ENCODE measurements at regions not wholly inside any gene's neighbourhood (a gene's known extent, or its start where the extent isn't known, plus 50 kb on each side); places are given as distances from the start of the nearest gene placed in this dataset.
"Not testable (repeated sequence)": the region's sequence is repeated elsewhere in the genome, so short reads cannot be mapped to it uniquely, and the experiment has no call there.

DNA sequence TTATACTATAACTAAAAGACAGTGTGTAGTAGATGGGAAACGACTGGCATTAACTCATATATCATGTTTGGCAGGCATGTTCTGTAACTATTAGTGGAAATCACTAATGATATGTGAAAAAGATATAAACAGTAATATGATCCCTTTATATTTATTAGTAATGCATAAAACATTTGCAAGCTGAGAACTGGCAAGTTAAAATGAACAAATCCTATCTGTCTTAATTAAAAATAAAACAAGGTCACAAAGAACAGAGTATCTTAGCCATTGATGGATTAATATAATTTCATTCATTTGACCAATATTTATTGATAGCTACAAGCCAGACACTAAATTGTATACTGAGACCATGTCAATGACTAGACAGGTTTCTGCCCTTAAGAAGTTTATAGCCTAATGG, 154.5 kb downstream of the CRPPA start:
- DNase-seq (ENCODE audit: low read depth in 2 of 2), result no peak

DNA sequence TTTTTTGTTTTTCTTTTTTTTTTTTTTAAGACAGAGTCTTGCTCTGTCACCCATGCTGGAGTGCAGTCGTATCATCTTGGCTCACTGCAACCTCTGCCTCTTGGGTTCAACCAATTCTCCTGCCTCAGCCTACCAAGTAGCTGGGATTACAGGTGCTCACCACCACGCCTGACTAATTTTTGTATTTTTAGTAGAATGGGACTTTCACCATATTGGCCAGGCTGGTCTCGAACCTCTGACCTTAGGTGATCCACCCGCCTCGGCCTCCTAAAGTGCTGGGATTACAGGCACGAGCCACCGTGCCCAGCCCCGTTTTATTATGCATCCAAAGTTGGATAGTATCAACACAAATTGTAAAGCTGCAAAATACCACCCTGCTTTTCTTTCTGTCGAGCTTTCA, 154.9 kb downstream of the CRPPA start:
- not testable (repeated sequence) for DNase-seq (ENCODE audit: low read depth in 2 of 2)

DNA sequence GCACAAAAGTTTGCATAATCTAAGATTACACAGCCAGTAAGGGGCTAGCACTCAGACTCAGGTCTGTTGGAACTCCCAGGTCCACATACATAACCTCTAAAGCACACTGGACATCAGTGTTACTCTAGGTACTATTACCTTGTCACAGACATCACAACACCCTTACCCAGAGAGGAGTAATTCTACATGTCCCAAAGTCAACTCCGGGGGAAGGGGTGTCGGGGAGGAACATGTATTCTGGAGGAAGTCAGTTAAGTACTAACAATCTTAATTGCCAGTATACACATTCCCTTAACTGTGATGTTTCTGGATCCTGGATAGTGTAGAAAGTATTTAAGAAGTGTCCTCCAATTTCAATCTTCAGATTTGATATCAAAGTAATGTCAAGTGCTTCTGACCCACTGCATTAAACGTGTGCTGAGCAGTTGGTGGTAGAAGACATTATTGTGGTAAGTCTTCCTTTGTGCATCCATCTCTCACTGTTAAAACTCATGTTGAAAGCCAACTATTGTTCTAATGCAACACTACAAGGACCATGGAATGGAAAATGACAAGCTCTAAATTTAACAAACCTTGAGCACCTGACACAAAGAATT, 155.4 kb downstream of the CRPPA start:
- DNase-seq (ENCODE audit: low read depth in 2 of 2), result no peak

DNA sequence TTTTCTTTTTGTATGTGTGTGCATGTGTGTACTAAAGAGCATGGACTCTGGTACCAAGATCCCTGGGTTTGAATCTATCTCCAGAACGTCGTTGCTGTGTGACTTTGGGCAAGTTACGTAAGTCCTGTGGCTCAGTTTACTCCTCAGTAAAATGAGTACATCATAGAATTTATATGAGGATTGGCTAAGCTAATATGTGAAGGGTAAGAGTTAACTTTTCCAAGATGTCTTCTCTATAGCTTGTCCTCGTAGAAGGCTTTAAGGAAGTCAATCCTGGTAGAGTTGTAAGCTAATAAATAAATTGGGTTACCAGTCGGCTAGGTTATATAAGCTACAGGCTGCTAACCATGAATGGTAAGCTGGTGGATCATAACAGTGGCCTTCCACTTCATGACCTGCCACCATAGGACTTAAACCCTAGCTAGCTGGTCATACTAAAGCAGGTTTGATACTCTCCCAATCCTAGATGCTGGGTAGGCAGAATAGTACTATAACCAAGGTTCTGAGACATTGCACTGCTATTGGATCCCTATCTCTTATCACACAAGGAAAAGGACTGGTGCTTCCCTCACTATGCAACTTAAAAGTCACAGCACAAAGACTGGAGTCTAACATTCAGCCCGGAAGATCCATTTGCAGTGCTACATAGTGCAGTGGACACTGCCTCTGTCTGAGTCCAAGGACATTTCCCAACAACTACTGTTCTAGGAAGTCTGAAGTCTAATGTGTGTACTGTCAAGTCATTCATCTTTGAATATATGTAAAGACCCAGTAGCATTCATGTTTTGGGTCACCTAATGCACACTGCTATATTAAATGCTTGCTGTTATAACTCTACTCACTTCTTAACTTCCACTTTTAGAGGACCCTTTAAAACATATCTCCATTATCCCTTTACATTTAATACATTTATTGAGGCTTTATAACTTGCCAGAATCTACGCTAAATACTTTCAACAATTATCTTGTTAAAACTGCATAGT, 156.2 kb downstream of the CRPPA start:
- DNase-seq (ENCODE audit: low read depth in 2 of 2), result no peak

DNA sequence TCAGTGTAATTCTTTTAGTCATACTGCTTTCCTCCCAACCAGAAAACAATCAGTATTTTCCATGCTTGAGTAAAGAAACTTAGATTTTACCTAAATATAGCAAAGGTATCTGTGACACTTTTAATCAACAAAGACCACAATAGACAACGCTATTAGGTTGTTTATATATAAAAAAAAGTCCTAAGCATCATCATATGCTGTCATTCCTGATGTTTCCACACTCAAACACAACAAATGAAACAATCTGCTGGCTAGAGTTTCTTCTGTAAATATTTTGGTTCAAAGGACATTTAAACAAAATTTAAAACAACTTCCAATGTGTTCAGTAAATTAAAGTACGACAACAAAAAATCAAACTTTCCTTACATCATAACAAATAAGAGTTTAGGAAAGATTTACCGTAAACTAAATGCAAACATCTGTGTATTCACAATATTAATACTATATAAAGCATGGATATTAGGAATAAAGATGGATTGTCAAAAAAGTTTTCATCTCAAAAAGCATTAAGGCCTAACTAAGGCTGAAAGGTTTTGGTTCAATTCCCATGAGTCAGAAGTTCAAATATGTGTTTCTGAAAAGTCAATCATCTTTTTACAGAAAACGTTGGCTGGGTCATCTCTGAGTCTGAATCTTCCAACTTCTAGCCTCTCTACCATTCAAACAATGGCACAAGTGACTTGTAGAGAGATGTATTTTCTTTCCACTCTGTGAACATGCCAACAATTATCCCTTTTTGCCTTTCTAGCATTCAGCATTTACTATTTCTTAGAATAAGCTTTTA, 157.1 kb downstream of the CRPPA start:
- DNase-seq (ENCODE audit: low read depth in 2 of 2), result no peak

DNA sequence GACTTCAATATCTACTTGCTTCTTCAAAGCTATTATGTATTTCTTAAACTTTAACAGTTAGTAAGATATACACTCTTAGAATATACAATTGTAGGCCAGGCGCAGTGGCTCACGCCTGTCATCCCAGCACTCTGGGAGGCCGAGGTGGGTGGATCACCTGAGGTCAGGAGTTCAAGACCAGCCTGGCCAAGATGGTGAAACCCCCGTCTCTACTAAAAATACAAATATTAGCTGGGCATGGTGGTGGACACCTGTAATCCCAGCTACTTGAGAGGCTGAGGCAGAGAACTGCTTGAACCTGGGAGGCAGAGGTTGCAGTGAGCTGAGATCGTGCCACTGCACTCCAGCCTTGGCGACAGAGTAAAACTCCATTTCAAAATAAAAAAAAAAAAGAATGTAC, 158.0 kb downstream of the CRPPA start:
- DNase-seq (ENCODE audit: low read depth in 2 of 2), result not testable (repeated sequence)

DNA sequence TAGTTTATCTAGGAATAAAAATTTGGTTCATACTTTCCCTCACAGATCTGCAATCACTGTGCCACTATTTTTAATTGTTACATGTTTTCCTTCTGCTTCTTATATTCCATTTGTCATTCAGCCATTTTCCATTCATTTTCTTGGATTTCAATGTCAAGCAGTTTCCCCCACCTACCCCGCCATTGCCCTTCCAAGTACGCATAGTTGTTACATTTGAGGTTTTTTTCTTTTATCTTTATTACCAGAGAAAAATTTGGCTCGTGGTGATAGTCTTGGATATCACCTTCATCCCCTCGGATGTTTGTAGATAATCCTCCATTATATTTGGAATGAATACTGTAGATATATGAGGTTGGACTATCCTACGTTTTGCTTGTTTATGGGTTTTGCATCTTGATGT, 159.7 kb downstream of the CRPPA start:
- no peak for DNase-seq (ENCODE audit: low read depth in 2 of 2)

DNA sequence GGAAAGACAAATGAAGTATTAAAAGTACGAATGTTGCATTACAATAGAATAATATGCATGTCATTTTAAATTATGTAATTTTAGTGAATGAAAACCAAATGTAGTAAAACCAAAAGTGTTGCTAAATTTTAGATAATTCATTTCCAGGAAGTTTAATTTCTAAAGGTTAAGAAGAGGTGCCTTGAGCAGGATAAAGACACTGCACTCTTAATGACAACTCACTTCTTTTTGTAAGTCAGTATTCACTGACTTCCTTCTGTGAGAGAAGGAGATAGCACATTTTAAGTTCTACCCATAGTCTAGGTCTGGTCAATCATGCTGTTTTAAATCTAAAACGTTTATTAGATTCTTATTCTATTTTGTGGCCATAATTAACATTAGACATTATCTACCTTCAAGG, 160.2 kb downstream of the CRPPA start:
- no peak for DNase-seq (ENCODE audit: low read depth in 2 of 2)

DNA sequence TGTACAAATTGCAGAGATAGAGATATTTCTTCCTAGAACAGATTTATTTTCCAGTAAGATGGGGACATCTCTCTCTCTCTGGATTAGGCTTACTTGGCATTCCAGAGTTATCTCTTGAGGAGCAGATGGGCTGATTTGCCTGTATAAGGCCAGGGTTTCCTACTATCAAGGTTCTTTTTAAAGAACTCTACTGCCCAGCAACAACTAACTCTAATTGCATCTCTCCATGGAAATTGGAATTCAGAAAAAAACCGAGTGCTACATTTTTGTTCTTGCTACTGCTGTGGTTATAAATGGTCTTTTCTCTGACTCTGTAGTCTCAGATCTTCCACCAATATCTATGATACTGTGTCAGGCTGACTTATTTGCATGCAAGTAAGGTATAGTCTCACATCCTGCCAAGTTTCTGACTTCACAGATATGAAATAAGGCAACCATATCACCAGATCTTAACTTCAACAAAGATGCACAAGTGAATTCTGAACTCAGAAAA, 161.1 kb downstream of the CRPPA start:
- no peak for DNase-seq (ENCODE audit: low read depth in 2 of 2)

DNA sequence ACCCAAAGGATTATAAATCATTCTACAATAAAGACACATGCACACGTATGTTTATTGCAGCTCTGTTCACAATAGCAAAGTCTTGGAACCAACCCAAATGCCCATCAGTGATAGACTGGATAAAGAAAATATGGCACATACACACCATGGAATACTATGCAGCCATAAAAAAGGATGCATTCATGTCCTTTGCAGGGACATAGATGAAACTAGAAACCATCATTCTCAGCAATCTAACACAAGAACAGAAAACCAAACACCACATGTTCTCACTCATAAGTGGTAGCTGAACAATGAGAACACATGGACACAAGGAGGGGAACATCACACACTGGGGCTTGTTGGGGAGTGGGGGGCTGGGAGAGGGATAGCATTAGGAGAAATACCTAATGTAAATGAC, 164.9 kb downstream of the CRPPA start:
- DNase-seq (ENCODE audit: low read depth in 2 of 2), result not testable (repeated sequence)

DNA sequence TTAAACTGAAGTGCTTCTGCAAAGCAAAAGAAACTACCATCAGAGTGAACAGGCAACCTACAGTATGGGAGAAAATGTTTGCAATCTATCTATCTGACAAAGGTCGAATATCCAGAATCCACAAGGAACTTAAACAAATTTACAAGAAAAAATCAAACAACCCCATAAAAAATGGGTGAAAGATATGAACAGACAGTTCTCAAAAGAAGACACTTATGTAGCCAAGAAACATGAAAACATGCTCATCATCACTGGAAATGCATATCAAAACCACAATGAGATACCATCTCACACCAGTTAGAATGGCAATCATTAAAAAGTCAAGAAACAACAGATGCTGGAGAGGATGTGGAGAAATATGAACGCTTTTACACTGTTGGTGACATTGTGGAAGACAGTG, 165.4 kb downstream of the CRPPA start:
- DNase-seq (ENCODE audit: low read depth in 2 of 2), result not testable (repeated sequence)

DNA sequence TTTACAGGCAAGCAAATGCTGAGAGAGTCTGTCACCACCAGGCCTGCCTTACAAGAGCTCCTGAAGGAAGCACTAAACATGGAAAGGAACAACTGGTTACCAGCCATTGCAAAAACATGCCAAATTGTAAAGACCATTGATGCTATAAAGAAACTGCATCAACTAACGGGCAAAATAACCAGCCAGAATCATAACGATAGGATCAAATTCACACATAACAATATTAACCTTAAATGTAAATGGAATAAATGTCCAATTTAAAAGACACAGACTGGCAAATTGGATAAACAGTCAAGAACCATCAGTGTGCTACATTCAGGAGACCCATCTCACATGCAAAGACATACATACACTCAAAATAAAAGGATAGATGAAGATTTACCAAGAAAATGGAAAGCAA, 170.7 kb downstream of the CRPPA start:
- not testable (repeated sequence) for DNase-seq (ENCODE audit: low read depth in 2 of 2)

DNA sequence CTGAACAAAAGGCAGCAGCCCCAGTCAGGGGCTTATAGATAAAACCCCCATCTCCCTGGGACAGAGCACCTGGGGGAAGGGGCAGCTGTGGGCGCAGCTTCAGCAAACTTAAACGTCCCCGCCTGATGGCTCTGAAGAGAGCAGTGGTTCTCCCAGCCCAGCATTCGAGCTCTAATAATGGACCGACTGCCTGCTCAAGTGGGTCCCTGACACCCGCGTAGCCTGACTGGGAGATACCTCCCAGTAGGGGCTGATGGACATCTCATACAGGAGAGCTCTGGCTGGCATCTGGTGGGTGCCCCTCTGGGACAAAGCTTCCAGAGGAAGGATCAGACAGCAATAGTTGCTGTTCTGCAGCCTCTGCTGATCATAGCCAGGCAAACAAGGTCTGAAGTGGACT, 172.1 kb downstream of the CRPPA start:
- DNase-seq (ENCODE audit: low read depth in 2 of 2), result not testable (repeated sequence)

DNA sequence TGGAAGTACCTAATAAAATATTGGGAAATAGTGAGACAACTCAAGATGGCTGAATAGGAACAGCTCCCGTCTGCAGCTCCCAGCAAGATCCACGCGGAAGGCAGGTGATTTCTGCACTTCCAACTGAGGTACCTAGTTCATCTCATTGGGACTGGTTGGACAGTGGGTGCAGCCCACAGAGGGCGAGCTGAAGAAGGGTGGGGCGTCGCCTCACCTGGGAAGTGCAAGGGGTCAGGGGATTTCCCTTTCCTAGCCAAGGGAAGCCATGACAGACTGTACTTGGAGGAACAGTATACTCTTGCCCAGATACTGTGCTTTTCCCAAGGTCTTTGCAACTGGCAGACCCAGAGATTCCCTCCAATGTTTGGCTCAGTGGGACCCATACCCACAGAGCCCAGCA, 172.8 kb downstream of the CRPPA start:
- not testable (repeated sequence) for DNase-seq (ENCODE audit: low read depth in 2 of 2)

DNA sequence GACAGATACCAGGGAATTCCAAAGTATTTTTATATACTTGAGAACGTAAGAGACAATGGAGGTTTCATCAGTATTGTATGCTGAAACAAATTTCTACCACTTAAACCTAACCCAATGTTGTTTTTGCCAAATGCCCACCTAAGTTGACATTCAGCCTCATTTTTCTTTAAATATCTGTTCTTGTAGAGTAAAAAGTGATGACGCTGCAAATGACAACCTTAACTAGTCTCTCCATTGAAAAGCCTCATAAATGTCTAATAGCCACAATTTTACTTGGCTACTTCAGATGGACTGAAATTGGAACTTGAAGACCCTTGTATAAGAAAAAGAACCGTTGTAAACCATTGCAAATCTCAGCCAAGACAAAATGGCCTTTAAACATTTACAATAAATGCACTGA, 176.9 kb downstream of the CRPPA start:
- no peak for DNase-seq (ENCODE audit: low read depth in 2 of 2)

DNA sequence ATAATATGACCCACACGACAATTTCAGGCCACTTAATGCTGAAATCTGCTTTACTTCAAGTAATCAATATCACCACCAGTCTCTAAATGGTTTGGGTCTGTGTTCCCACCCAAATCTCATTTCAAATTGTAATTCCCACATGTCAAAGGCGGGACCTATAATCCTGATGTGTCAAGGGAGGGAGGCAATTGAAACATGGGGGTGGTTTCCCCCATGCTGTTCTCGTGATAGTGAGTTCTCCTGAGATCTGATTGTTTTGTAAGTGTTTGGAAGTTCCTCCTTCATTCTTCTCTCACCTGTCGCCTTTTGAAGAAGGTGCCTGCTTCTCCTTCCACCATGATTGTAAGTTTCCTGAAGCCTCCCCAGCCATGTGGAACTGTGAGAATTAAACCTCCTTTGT, 178.4 kb downstream of the CRPPA start:
- DNase-seq (ENCODE audit: low read depth in 2 of 2), result no peak

DNA sequence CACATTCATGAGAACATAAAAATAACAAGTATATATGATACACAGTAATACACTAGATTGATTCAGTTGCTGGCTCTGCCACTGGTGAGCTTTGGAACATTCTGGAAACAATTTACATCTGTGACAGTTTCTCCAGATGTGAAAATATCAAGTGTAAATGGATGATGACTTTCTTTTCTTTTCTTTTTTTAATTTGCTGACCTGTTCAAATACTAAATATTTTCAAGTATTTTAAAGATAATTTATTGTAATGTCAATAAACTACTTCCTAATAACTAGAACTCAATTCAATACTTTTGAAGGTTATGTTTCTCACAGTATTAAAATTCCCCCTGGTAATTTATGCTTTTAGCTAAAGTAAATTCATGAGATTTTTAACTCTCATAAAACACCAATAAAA, 180.3 kb downstream of the CRPPA start:
- no peak for DNase-seq (ENCODE audit: low read depth in 2 of 2)

DNA sequence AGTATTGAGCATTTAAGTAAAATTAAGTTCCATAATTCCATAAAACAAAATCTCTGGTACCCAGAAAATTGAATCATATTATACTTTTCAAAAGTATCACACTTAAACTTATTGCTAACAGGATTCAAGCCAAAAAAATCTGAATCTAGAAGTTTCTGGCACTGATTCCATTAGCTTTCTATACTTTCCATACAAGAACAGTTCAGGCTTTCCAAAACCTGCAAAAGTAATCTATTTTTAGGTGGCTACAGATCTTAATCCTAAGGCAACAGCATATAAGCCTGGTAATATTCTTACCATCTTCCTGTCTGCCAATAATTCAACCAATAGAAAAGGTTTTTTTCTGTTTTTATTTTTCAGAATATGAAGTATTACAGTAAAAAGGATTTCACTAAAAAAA, 185.0 kb downstream of the CRPPA start:
- no peak for DNase-seq (ENCODE audit: low read depth in 2 of 2)

DNA sequence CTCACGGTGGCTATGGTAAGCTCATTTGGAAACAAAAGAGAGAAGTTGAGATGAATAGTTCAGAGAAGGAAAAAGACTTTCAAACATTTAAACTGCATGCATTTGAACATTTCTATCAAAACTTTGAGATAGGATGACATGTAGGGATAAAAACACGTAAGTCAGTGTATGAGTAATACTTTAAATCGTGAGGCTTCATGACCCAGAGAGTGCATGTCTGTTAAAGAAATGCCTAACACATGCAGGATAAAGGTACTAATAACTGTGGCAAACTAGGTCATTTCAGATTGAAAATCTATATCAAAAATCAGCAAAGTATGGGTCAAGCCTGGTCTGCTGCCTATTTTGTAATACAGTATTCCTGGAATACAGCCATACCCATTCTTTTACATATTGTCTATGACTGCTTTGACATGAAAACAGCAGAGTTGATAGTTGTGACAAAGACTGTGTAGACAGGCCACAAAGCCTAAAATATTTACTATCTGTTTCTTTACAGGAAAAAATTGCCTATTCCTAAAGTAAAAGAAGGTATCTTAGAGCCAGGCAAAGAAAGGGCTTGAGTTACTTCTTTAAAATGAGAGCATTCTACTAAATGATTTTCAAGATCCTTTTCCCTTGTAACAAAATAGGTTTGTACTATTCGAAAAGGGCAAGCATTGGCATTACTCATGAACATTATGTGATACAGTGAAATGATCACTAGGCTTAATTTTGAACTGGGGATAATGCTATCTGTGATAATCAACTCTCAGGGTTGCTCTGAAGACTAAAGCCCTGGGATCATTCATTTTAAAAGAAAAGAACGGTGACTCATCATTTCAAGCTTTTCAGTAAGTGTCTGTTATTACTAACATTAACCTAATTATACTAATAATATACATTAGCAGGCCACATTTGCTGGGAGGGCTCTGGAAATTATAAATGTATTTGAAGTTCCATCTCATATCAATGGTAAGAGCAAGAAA, 185.9 kb downstream of the CRPPA start:
- no peak for DNase-seq (ENCODE audit: low read depth in 2 of 2)

DNA sequence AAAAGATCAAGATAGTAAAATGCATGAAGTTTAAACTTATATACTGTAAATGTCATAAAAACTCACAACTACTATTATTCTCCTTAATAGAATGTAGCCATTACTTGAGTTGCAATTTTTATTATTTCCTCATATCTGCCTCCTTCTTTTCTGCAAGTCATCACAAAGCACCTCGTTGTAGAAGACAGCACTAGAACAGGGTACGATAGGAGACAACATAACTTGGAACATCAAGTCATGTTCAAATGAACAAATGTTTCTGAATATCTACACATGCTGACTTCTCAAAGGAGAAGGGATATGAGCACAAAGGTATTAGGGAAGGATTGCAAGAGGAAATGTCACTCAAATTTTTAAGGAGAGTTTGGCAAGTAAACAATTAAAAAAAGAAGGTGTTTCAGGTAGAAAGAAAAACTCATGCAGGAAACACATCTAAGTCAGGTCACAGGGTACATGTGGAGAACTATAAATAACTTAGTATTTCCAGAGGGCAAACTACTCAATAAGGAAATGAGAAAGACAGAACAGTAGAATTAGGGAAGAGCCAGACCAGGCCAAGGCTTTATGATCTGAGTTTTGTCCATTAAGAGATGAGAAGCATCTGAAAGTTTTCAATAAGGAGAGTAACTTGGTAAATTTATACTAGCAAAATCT, 186.7 kb downstream of the CRPPA start:
- no peak for DNase-seq (ENCODE audit: low read depth in 2 of 2)

DNA sequence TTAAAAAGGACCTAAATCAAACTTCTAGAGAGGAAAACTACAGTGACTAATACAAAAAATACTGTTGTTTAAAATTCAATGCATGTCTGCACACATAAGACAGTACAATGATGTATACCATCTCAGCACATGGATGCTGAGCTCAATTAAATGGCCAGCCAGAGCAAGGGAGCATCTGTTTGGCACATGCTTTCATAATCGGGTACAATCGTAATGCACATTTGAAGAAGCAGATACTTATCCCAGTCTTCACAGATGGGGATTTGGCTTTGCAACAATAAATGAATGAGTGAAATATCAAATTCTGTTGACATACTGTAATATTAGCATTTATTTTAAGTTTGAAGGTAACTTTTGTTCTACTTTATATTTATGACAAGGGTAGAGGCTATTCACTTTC, 187.8 kb downstream of the CRPPA start:
- DNase-seq (ENCODE audit: low read depth in 2 of 2), result no peak

Measured in stimulated activated CD8-positive, alpha-beta memory T cell treated with anti-CD3 and anti-CD28 coated beads, Interleukin-7, amount 100 ng/mL, for 4 hours (primary cell).